Inferior parietal cortex (tissue), 1 donor: ENCODE measurements at regions not wholly inside any gene's neighbourhood (a gene's known extent, or its start where the extent isn't known, plus 50 kb on each side); places are given as distances from the start of the nearest gene placed in this dataset.
"Not testable (repeated sequence)": the region's sequence is repeated elsewhere in the genome, so short reads cannot be mapped to it uniquely, and the experiment has no call there.

Source experiments
- DNase-seq: peaks from one replicate; pipeline ENCODE4 v3.0.0-alpha.2; 2016; ENCODE audit errors: extremely low spot score

DNA sequence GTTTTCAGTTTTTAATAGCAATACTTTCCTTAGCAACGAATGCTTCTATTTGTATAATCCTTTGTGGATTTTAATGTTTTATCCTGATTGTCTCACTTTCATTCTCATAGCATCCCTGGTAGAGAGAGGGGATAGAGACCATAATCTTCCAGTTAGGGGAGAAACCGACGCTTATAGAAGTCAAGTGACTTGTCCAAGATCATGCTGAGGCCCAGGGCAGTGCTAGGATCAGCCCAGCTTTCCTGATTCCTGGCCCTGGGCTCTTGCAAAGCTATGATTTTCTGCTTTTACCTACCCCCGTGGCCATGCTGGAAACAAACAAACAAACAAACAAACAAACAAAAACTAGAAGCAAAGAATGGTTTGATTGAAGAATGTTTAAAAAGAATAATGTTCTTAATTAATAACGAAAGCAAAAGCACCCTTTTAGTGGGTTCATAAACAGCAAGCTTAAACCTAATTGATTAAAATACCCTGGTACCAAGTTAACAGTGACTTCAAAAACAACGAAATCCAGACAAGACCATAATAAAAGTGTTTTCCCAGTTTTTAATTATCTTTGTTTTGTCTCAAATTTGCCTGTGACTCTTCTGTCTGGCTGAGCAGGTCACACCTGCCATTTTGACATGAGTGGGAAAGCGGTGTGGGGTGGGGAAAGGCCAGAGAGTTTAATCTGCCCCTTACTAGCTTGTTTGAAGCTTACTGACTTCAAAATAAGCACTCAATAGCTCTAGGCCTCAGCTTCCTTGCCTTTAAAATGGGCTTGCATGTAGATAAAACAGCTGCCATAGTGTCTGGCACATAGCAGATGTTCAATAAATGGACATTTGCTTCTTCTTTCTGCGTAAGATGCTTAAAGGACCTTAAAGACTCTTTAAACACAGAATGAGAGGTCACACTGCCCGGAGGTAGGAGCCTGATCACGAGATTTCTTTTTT is 116.6 kb upstream of the MYCN start:
- DNase-seq: no peak

DNA sequence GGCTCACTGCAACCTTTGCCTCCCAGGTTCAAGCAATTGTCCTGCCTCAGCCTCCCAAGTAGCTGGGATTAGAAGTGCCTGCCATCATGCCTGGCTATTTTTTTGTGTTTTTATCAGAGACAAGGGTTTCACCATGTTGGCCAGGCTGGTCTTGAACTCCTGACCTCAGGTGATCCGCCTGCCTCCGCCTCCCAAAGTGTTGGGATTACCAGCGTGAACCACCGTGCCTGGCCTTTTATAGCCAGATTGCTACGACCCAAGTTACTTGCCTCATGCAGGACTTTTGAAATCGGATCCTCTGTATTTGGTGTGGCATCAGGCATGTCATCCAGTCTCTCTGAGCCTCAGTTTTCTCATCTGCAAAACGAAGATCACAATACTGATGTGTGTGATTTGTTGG is 115.9 kb upstream of the MYCN start:
- DNase-seq: not testable (repeated sequence)

- DNase-seq: no peak
Measured at GRCh38 chr2:15825276-15825980, 114.9 kb upstream of the MYCN start.

- no peak for DNase-seq
Measured at GRCh38 chr2:15826273-15826717, 114.1 kb upstream of the MYCN start.

- DNase-seq: no peak
Measured at GRCh38 chr2:15827001-15827400, 113.3 kb upstream of the MYCN start.

GRCh38 chr2:15828576-15828975 is 111.8 kb upstream of the MYCN start:
- DNase-seq: no peak

DNA sequence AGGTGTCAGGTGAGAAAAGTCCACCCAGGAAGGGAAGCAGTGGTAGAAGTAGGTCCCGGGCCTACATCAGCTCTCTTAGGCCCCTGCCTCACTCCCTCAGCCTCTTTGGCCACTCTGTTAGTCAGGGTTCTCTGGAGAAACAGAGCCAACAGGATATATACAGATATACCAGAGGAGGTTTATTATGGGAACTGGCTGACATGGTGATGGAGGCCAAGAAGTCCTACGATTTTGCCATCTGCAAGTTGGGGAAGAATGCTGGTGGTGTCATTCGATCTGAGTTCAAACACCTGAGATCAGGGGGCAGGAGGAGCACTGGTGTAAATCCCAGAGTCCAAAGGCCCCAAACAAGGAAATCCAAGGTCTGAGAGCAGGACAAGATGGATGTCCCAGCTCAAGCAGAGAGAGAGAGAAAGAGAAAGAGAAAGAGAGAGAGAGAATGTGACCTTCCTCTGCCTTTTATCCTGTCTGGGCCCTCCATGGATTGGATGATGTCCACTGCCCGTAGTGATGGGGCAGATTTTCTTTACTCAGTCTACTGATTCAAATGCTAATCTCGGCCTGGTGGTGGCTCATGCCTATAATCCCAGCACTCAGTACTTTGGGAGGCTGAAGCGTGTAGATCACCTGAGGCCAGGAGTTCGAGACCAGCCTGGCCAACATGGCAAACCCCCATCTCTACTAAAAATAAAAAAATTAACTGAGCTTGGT is 111.1 kb upstream of the MYCN start:
- no peak for DNase-seq

DNA sequence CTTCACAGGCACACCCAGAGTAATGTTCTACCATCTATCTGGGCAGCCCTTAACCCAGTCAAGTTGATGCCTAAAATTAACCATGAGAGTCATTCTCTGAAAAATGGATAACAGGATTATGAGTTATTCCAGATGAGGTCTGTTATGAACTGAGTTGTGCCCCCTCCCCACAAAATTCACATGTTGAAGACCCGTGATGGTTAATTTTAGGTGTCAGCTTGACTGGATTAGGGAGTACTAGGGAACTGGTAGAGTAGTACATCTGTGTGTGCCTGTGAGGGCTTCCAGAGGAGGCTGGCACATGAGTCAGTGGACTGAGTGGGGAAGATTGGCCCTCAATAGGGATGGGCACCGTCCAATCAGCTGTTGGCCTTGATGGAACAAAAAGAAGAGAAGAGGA is 110.4 kb upstream of the MYCN start:
- no peak for DNase-seq

- no peak for DNase-seq
Measured at GRCh38 chr2:15830937-15831549, 109.3 kb upstream of the MYCN start.

- DNase-seq: no peak
Measured at GRCh38 chr2:15832030-15832709, 108.2 kb upstream of the MYCN start.

DNA sequence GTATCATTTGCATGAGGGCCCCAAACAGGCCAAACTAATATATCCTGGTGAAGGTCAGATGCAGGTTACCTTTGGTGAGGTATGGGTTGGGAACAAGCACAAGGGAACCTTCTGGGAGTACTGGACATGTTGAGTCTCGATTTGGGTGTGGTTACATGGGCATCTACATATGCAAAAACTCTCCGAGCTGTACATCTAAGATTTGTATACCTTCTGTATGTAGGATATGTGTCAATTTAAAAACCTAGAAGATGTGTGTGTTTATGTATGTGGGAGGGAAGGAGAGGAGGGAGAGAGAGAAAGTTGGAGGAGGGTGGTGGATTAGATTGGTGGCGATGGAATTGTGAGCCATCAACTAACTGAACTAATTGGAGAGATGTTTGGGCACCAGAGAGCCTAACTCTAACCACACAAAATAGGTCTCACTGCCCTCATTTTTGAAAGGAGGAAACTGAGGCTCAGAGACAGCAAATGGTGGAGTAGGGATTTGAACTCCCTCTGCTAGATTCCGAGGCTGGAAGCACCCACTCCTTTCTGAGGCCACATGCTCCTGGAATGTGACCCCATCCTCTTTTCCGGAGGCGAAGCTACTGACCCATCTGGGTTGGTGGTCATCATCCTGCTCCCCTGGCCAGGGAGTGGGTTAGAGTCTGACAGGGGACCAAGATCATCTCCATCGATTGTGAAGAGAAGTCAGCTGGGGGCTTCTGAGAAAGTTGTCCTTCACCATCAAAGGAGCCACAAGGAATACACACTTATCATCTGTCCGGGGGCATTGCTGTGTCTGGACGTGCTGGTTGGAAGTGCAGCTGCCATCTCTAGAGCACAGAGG is 107.3 kb upstream of the MYCN start:
- DNase-seq: no peak

DNA sequence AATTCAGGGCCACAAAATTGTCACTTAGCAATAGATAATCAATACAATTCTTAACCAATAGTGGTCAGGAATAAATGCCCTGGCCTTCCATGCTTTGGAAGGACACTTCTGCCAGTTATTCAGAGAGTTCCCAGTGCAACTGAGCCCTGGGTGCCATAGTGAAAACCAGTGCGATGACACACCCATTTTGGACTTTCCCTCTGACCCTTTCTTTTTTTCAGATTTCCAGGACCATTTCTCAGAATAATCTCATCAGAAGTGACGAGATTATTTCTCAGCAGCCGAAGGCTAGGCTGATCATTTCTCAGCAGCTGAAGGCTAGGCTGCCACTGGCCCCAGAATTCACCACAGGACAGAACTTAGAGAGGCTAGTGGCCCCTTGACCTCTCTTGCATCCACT is 106.6 kb upstream of the MYCN start:
- DNase-seq: no peak

GRCh38 chr2:15834381-15835031 is 105.8 kb upstream of the MYCN start:
- DNase-seq: no peak

GRCh38 chr2:15835991-15836688 is 104.2 kb upstream of the MYCN start:
- DNase-seq: no peak

DNA sequence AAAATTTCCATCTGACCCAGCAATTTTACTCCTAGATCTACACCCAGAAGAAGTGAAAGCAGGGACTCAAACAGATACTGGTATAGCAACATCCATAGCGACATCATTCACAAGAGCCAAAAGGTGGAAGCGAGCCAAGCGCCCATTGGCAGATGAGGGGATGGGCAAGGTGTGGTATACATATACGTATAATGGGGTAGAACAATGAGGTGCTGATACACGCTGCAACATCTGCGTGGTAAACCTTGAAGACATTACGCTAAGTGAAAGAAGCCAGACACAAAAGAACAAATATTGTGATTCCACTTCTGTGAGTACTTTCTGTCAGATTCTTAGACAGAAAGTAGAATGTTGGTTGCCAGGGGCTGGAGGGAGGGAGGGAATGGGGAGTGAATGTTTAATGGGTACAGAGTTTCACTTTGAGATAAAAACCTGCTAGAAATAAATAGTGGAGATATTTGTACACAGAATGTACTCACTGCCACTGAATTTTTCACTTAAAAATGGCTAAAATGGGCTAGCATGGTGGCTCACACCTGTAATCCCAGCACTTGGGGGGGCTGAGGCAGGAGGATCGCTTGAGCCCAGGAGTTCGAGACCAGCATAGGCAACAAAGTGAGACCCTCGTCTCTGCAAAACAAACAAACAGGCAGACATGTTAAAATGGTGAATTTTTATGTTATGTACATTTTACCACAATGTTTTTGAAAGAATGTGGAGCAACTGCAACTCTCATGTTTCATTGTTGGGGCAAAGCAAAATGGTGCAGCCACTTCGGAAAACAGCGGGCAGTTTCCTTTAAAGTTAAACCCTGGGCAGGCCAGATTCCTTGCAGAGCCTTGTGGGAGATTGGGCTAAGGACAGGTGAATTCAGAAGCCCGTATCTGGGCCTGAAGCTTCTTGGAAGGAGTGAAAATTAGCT is 103.4 kb upstream of the MYCN start:
- DNase-seq: no peak

GRCh38 chr2:15838481-15839090 is 101.8 kb upstream of the MYCN start:
- no peak for DNase-seq

GRCh38 chr2:15839426-15840124 is 100.8 kb upstream of the MYCN start:
- no peak for DNase-seq
